GM15510 (cell line): ENCODE measurements at regions not wholly inside any gene's neighbourhood (a gene's known extent, or its start where the extent isn't known, plus 50 kb on each side); places are given as distances from the start of the nearest gene placed in this dataset.

Source experiments
- POLR2A ChIP-seq: IDR thresholded peaks from 3 replicates; pipeline ENCODE4 v1.6.1; 2011; ENCODE audit warnings: borderline replicate concordance; ENCODE audit not compliant: insufficient read length; ENCODE audit errors: extremely low read depth

DNA sequence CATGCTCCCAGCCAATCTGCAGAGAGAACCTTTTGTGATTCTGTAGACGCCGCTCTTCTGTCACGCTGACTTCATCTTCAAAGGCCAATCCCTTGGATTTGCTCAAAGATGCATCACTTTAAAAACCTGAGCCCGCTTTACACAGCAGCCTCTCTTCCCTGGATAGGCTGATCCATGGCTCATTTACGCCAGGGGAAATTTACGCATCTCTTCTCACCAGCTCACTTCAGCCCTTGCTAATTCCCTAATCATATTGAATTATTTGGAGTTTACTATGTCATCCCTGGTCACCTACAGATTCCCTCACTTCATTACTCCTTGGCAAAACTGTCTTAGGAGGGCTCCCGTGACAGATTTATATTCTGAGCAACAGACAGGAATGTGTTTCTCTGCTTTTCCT lies 256.2 kb downstream of the EN1 start:
- TF ChIP-seq POLR2A, result no peak

DNA sequence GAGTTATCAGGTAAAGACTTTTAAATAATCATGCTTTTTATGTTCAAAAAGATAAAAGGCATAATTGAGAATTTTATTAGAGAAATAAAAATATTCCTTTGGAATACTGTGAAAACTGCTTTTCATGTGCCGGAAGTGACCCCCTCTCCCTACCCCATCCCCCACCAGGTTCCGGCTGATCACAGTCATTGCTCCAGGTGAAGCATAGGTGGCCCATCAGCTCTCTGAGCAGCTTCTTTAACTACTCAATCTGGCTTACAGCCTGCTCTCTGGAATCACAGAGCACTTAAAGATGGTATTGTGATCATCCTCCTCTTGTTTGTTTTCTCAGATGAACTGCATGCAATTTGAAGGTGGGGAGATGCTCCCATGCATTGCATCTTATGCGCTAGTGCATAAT lies 257.7 kb downstream of the EN1 start:
- TF ChIP-seq POLR2A, result no peak

DNA sequence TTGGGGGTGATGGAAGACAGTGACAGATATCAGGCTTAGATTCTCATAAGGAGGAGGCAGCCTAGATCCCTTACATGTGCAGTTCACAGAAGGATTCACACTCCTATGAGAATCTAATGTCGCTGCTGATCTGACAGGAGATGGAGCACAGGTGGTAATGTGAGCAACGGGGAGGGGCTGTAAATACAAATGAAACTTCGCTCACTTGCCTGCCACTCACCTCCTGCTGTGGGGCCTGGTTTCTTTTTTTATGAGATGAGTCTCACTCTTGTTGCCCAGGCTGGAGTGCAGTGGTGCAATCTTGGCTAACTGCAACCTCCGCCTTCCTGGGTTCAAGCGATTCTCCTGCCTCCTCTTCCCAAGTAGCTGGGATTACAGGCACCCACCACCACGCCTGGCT lies 258.6 kb downstream of the EN1 start:
- no peak for TF ChIP-seq POLR2A

DNA sequence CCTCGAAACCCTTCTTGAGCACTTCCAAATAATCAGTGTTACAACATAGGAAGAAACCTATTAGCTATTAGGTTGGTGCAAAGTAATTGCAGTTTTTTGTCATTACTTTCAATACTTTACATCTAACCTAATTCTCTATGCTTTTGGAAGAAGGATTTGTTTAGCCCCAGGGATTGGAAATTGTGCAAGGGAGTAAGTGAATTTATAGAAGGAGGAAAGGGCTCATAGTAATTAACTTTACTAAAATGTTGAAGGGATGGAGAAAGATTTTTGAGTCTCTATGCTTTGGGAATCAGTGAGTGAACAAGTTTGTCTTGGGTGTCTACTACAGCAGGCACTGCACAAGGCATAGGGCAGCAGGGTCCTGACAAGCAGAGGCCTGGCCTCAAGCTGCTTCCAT lies 261.1 kb downstream of the EN1 start:
- no peak for TF ChIP-seq POLR2A

DNA sequence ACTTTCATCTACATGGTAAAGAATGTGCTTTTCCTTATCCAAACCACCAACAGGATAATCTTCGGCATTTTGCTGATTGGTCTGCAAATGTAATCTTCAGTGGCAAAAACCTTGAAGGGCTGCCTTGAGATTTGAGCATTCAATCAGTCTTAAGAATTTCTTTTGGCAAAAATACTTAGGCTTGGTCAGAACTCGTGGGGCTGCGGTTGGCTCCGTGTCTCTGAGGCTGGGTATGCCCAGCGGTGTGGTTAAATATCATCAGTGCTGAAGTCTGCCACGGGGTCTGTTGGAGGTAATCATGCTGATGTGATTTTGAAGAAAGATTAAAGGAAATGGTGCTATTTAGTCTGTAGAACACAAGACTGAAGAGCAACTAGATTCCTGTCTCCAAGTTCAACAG lies 262.6 kb downstream of the EN1 start:
- TF ChIP-seq POLR2A, result no peak

DNA sequence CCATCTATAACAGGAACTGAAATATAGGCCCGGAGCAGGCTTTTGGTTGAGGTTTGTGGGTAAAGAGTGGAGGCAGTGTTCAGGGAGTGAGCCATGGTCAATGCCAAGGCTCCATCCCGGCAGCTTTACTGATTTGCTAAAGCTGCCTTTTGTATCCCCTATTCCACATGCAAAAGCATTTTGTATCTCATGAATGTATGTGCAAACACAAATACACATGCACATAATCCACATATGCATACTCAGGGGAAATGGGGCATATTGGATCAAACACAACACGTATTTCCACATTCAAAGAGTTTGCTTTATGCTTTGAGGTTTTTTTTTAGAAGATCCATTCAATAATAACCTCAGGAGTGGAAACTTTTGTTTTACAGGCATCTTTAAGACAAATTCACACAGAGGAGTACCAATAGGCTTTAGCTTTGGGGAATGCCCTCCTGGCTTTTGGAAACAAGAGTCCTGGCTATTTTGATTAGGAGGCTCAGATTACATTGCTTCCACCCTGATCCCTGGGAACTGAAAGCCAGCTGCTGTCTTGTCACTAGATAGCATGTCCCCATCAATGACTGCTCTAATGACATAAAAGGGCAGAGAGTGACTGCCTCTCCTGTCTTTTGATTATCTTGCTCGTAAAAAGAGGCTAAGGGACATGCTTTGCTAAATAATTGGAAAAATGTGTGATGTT lies 263.2 kb downstream of the EN1 start:
- TF ChIP-seq POLR2A, result no peak

DNA sequence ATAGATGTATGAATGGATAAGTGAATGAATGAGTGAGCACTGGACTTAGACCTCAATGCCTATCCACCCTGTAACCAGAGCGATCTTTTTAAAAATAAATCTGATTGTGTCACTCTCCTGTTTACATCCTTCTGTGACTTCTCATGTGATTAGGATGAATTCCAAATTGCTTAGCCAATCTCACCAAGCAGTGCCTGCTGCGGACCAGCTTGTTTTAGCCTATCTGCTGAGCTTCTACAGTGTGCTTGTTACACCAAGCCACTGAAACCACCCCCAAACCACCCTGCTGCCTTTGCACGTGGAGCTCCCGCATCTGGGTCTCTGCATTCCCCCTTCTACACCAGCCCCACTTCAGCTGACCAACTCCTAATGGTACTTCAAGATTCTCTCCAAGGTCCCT lies 265.4 kb downstream of the EN1 start:
- TF ChIP-seq POLR2A, result no peak

DNA sequence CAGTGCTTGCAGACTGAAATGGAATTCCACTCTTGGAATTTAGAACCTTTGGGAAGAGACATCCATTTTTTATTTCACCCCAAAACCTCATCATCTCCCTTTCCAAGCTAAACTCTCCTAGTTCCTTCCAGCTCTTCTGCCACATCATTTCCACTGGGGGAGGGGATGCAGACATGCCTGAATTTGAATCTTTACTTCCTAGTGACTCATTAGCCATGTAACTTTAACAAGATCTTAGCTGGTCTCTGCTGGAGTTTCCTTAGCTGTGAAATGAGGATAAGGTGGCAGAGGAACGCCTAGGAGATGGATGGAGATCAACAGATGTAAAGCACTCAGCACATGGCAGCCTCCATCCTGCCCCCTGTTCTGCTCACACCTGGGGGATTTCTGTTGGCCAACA lies 266.8 kb downstream of the EN1 start:
- TF ChIP-seq POLR2A, result no peak

DNA sequence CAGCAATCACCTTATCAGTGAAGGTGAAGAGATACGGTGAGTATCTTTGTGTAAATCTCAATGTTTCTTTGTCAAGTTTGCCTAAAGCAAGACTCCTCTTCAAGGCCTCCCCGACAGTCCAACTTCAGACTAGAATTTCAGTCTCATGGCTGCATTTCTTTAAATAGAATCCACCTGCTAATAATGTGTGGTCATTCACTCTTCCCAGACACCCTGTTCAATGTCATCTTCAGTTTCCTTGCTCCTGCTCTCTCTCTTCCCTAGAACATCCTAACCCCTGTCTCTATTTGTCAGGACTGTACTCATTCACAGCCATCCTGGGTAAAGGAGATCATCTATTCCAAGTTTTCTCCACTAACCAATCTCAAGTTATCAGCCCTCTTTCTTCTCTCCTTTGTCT lies 267.3 kb downstream of the EN1 start:
- no peak for TF ChIP-seq POLR2A

DNA sequence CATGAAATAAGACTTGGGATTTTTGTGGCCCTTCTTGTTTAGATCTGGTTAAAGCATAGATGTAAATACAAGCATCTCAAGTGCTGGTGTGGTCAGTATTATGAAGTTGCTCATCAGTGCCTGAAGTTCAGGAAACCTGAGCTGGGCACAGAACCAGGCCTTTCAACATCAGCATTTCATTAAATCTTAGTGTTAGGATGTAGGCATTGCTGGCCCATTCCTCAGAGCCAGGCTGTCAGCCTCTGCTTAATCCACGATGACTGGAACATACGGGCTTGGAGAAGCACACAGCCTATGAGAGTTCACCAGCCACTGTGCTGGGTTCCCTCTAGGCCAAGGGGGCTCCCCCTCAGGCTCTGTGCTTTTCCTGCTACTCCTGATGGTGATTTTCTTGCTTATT lies 270.2 kb downstream of the EN1 start:
- no peak for TF ChIP-seq POLR2A

DNA sequence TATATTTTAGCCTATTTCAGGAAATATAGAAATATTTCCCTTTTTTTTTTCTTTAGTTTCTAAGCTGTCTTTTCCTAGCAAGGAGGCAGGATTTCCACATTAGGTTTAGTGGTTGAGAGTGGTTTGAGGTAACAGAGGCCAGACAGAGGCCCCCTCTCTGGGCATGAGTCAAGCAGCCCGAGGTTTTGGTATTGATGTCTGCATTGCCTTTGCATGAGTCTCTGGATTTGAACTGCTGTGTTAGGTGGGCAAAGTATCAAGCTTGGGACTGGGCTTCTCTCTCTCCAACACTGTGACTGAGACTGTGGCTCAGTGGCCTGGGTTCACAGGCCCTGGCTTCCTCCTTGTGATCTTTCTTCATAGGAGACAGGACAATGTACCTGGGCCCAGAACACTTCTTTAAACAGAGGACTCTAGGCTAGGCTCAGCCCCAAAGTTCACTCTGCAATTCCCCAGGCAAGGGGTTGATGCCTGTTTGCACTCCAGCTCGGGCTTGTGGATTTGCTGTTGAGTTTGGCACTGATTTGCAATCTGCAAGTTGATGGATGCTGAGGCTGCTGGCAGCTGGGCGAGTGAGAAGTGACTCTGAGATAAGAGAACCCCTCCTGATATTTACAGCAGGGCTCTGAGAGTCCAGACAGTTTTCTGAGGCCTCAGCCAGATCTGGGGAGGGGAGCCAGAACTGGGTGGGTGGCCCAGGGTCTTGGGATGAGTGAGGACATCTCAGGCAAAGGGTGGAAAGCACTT lies 271.2 kb downstream of the EN1 start:
- TF ChIP-seq POLR2A, result no peak

DNA sequence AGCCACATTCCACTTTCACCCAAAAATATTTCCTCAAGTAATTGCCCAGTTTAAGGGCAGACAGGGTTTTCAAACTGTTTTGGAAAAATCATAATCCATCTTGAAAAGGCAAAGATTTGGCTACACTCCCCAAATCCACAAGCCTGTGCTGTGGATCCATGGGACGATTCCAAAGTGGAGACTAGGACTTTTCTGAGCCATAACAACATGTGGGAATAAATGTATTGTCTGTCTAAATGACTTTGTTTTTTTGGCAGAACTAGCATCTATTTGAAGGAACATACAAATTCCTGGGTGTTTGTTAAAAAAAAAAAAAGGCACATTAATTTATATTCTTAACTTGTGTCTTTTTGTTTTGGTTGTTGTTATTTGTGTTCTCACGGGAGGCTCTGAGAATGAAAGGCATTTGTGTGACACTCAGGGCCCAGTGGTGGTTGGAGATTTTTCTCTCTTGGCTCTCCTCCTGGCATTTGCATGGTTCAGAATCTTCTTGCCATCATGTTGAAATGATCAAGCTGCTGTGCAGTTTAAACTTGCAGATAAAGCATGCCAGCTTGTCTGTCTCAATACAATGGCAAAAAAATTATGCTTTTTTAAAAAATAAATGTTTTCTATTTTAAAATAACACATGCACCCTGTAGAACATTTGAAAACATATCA lies 277.4 kb downstream of the EN1 start:
- no peak for TF ChIP-seq POLR2A

DNA sequence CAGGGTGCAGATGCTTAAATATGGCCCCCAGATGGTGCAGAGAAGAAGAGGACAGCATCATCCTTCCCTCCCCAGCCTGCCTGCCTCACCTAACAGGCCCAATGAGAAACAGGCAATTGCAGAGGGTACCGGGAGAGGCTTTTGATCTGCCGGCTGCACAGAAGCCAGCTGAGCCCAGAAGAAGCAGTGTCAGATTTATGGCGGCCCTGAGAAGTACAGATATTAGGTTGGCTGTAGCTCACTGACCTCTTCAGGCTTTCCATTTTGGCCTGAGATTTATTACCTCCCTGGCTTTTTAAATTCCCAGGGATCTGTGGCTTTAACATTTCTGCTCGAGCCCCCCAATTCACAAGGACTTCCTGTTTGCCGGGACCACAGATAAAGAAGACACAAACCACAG lies 278.7 kb downstream of the EN1 start:
- no peak for TF ChIP-seq POLR2A

DNA sequence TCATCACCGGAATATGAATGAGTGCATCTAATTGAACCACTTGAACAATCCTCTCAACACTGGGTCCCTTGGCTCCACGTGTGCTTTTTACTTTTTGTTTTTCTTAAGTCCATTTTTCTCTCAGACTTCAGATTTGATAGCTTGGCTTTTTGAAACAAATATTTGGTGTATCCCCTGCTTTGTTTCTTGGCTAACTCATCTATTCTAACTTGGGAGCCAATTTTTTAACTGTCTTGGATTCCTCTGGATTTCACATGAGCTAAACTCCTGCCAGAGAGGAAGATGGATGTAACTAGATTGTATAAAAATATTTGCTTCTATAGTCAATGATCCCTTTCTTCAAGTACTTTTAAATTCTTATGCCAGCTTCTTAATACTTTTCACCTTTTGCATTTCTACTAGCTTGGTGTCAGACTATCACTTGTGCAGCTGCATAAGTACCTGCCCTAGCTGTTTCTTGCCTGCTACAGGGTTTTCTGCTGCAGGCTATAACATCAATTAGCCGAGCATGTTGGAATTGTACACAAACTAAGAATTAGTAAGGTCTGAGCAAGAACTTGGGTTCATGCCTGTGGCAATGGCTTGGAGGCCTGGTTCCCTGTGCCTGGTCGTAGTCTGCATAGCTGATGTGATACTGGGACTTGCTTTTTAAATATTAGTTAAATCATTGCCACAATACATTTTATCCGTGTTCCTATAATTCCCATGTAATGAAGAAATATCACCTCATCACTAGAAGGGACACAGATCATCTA lies 281.5 kb downstream of the EN1 start:
- no peak for TF ChIP-seq POLR2A

DNA sequence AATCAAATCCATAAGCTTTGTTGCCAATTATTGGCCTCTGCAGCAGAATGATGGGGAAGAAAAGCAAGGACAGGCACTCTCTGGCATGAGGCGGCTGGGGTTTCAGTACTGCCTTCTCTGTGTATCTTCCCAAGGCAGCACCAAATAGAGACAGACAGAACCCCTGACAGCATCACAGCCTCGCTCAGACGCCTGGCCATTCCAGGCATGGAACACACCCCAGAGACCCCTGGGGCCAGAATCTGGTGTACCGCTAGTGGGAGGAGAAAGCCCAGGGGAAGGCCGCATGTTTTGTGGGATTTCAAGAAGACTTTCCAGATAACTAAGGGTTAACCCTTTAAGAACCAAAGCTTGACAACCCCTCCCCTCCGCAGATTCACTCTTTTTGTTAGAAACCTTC lies 282.1 kb downstream of the EN1 start:
- TF ChIP-seq POLR2A, result no peak
